H1 (cell line): ENCODE measurements at regions not wholly inside any gene's neighbourhood (a gene's known extent, or its start where the extent isn't known, plus 50 kb on each side); places are given as distances from the start of the nearest gene placed in this dataset.

ENCODE experiments used
- CREB1 ChIP-seq: IDR thresholded peaks from 2 replicates; pipeline ENCODE4 v1.6.1; 2012; ENCODE audit warnings: inconsistent platforms
- GABPA ChIP-seq: IDR thresholded peaks from 2 replicates; pipeline ENCODE4 v1.6.1; 2011; ENCODE audit warnings: mild to moderate bottlenecking, low read length, moderate library complexity, borderline replicate concordance; ENCODE audit not compliant: insufficient read depth
- NANOG ChIP-seq: IDR thresholded peaks from 2 replicates; pipeline ENCODE4 v1.6.1; 2011; ENCODE audit warnings: low read length, low read depth, mild to moderate bottlenecking, inconsistent platforms; ENCODE audit not compliant: insufficient read depth, poor library complexity, severe bottlenecking
- RFX5 ChIP-seq: IDR thresholded peaks from 2 replicates; pipeline ENCODE4 v1.6.1; 2011; ENCODE audit warnings: low read depth, low read length, improper control_type of control experiment, borderline replicate concordance
- SIX5 ChIP-seq: IDR thresholded peaks from 2 replicates; pipeline ENCODE4 v1.6.1; 2011; ENCODE audit warnings: mild to moderate bottlenecking, low read depth, low read length
- SUZ12 ChIP-seq: fragments of 200-600 bp; sonication (generic); IDR thresholded peaks from 2 replicates; pipeline ENCODE4 v1.6.1; 2012; ENCODE audit warnings: mild to moderate bottlenecking, inconsistent platforms, low read length, moderate library complexity, mixed read lengths
- YY1 ChIP-seq: IDR thresholded peaks from 2 replicates; pipeline ENCODE4 v1.6.1; 2011; ENCODE audit warnings: low read depth, mild to moderate bottlenecking, low read length
- TF ChIP-seq, protein P1 (sequence below): IDR thresholded peaks from 2 replicates; pipeline ENCODE4 v1.6.1; 2011; ENCODE audit warnings: low read depth, mild to moderate bottlenecking, low read length; ENCODE audit not compliant: insufficient read depth

DNA sequence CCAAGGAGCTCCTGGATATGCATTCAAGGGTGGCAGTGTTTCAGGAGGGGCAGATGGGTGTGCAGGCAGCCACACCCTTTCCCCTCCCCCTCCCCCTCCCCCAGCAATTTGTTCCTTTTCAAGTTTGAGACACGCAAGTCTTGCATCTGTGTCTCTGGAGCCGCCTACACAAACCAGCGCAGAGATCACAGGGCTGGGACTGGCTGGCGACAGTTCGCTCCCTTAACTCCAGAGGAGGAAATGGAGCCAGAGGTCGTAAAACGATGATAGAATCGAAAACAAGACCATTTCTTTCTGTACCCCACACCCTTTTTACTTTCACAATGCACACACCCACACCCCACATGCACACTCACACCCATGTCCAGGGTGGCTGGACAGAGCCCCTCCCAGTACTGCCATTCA lies 163.1 kb downstream of the LY86 start (continued):
- TF ChIP-seq, protein P1, sequence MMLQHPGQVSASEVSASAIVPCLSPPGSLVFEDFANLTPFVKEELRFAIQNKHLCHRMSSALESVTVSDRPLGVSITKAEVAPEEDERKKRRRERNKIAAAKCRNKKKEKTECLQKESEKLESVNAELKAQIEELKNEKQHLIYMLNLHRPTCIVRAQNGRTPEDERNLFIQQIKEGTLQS: no peak
- no peak for TF ChIP-seq GABPA
- TF ChIP-seq YY1: no peak
- TF ChIP-seq SIX5: no peak
- no peak for TF ChIP-seq NANOG
- no peak for TF ChIP-seq RFX5
- TF ChIP-seq CREB1: no peak
- no peak for TF ChIP-seq SUZ12
- TF ChIP-seq, all 59 proteins: peak for 0
